HG03342 (cell line): ENCODE measurements at regions not wholly inside any gene's neighbourhood (a gene's known extent, or its start where the extent isn't known, plus 50 kb on each side); places are given as distances from the start of the nearest gene placed in this dataset.

Experiments used
- ATAC-seq: cut with Tn5 transposase; IDR thresholded peaks from one replicate; pipeline ENCODE4 v1.9.1; 2021; ENCODE audit warnings: mild to moderate bottlenecking, moderate library complexity; ENCODE audit not compliant: unreplicated experiment

DNA sequence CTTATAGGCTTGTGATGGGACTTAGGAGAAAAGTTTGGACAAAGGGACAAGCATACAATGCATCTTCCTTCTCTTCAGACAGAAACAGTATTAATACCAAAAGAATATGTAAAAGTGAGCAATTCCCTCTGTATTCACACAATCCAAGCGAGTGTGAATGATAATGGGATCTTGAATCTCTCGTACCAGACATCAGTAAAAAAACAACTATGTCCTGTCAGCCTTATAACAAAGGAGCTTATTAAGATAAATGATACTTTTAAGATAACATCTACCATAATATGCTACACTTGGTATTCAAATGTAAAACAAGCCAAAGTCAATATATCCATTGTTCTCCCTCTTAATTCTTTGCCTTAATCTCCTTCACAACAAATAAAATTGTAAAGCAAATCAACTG is 288.6 kb upstream of the CNTN6 start:
- ATAC-seq = no peak

DNA sequence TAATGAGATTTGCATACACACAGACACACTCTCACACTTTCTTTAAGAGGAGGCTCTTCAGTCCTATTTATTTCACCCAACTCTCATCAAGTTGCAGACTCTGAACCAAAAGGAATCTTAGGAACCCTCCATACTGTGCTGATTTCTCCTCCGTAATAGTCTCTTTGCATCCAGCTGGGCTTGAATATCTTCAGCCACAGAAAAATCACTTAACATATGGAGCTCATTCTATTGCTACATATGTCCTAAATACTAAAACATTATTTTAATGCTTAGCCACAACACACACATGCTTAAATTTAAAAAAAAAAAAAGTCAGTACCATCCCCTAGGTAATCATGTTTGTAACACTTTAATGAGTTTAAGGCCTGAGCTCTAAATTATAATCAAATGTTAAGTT is 287.5 kb upstream of the CNTN6 start:
- no peak for ATAC-seq

DNA sequence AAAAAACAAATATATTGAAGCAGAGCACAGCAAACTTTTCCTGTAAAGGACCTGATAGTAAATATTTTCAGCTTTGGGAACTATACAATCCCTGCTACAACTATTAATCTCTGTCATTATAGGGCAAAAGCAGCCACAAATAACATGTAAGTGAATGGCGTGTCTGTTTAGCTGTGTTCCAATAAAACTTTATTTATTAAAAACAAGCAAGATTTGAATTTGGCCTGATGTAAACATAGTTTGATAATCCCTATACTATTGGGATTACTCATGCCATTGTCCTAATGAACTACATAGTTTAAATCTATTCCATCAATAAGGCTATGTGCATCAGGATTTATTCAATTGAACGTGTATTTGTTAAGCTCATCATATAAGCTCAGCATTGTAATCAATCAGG is 286.8 kb upstream of the CNTN6 start:
- no peak for ATAC-seq

DNA sequence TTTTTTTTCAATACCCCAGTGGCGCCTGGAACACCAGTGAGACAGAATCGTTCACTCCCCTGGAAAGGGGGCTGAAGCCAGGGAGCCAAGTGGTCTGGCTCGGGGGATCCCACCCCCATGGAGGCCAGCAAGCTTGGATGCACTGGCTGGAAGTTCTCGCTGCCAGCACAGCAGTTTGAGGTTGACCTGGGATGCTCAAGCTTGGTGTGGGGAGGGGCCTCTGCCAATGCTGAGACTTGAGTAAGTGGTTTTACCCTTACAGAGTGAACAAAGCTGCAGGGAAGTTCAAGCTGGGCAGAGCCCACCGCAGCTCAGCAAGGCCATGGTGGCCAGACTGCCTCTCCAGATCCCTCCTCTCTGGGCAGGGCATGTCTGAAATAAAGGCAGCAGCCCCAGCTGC is 276.2 kb upstream of the CNTN6 start:
- no peak for ATAC-seq

DNA sequence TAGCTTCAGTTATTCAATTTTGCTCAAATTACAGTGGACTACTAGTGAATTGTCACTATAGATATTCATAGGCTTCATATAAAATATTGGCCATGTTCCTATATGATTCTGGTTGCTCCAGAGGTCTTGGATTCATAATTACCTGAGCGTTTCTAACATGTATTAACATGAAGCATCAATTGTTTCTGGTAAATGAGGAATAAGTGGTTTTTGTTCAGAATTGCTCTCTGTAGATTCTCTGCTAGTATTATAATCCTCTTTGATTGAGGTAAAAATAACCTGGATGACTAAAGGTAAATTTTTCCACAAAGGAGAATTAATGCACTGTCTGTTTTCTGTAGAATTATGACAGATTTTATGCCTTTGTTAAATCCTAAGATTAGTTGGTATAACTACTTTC is 258.1 kb upstream of the CNTN6 start:
- ATAC-seq = no peak

DNA sequence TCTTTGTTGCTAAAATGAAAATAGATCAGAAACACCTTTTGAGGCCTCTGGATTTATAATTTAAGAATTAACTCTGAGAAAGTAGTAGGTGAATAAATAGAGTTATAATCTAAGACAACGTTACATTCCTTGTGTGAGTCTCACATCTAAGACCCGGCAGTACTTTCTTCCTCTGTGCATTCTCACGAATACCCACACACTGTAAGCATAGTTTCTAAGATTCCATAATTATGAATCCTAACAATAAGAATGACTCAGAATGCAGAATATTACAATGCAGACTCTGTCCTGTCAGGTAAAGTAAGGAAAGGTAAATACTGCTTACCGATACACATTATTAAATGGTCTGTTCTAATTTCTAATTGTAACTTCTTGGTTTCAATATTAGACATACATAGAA is 257.7 kb upstream of the CNTN6 start:
- no peak for ATAC-seq

DNA sequence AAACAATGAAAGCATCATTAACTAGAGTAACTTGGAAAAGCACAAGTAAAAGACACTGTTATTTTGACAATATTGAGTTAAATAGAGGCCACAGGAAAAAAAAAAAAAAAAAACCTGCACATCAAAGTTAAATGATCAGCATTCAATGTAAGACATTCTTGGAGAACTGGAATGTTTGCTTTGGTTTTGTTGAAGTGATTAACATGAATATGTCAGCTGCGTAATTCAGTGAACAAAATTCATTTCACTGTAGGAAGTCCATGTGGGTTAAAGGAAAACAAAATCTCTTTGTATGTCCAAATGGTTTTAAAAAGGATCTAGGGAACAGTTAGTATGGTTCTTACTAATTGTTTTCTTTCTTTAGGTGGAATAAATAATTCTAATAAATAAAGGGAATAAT is 252.8 kb upstream of the CNTN6 start:
- ATAC-seq = no peak

DNA sequence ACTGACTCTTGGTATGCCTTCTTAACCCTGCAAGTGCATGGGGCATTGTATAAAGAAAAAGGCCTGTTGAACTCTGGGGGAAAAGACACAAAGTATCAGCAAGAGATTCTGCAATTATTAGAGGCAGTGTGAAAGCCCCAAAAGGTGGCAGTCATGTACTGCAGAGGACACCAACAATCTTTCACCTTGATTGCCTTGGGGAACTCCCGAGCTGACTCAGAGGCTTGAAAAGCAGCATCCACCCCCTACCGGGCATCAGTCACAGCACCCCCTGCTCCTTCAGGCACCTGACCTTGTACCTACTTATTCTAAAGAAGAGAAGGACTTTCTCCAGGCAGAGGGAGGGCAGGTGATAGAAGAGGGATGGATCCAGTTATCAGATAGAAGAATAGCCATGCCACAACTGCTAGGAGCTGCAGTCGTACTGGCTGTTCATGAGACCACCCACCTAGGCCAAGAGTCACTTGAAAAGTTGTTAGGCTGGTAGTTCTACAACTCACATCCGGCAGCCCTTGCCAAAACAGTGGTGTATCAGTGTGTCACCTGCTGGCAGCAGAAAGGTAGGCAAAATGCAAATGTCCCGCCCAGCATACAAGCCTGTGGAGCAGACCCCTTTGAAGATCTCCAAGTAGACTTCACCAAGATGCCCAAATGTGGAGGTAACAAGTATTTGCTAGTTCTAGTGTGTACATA is 241.6 kb upstream of the CNTN6 start:
- peak; percentile 63 for ATAC-seq

DNA sequence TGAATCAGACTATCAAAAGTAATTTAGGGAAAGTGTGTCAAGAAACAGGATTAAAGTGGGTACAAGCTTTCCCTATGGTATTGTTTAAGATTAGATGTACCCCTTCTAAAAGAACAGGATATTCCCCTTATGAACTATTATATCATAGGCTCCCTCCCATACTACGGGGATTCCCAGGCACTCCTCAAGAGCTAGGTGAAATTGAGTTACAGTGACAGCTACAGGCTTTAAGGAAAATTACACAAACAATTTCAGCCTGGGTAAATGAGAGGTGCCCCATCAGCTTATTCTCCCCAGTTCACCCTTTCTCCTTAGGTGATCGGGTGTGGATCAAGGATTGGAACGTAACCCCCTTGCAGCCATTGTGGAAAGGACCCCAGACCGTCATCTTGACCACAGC is 240.8 kb upstream of the CNTN6 start:
- no peak for ATAC-seq

DNA sequence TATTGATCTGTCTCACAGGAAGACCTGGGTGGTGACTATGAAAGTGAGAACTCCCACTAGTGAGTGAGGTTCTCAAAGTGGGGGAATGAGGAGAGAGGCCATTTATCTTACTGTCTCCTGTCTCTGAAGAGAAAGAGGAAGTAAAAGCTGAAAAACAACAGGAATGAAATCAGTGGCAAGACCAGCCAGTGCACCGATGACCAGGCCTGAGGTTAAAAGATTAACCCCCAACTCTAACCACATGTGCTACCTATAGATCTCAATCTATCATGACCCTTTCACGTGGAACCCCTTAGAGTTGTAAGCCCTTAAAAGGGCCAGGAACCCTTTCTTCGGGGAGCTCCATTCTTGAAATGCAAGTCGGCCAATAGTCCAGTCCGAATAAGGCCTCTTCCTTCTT is 239.3 kb upstream of the CNTN6 start:
- ATAC-seq = no peak

DNA sequence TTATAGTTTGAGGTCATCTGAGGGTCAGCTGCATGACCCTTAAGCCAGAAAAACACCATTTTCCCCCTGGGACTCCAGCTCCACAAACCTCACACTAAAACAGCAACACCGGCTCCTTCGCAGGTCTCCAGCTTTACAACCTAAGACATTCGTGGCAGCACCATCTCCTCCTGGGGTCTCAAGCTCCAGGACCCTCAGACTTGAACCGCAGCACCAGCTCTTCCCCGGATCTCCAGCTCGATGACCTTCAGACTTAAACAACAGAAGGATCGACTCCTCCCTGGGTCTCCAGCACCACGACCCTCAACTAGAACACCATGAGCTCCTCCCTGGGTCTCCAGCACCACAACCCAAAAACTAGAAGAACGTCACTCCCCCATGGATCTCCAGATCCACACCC is 233.7 kb upstream of the CNTN6 start:
- no peak for ATAC-seq

DNA sequence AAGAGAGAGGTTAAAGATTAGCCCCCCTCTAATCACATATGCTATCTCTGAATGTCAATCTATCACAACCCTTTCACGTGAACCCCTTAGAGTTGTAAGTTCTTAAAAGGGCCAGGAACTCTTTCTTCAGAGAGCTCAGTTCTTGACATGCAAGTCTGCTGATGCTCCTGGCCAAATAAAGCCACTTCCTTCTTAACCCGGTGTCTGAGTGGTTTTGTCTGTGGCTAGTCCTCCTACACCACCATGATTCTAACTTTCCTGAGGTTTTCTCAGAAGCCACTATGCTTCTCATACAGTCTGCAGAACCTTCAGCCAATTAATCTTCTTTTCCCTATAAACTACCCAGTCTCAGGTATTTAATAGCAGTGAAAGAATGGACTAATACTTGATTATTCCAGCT is 231.1 kb upstream of the CNTN6 start:
- no peak for ATAC-seq

DNA sequence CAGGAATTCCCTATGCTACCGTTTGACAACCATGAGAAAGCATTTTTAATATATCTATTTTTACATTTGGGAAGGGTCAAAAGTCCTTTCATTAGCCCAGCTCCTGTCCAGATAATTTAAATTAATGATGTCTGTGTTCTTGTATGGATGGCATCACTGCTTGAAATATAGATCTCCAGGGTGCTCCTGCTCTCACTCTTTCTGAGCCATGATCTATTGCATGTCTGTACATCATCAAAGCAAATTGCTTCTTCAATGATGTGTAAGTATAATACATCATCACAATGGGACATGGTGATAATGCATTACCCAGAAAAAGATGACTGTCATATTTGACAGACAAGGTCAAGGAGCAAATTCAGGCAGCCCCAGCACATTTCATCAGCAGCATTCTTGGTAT is 223.6 kb upstream of the CNTN6 start:
- no peak for ATAC-seq

DNA sequence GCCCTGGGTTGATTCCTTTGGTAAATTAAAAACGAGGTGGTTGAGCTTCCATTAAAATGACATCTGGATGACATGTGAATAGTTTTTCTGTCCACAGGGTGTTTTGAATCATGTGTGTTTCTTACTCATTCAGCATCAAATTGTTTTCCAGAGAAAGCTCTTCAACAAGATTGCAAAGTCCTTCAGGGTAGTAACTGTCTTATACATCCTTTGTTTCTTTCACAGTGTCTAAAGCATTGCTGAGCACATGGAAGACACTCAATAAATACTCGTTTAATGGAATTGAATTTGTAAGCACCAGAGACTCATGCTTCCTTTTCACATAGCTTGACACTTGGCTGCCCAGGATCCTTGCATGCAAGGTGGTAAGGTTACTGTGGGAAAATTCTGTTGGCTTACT is 223.1 kb upstream of the CNTN6 start:
- no peak for ATAC-seq

DNA sequence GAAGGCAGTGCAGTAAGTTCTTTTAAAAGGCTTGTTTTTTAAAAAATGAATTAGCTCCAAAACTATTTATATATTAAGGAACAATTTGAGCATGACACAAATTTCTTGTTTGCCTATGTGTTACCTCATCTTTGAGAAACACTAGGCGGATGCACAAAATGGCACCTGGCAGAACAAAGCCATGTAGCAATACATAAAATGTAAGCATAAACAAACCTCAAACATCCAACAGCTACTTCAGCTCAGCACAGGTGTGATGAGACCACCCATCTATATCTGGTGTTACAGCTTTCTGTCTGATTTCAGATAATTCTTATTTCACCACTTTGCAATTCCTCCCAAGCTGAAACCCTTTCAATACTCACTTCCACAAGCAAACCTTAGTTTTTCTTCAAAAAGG is 221.2 kb upstream of the CNTN6 start:
- no peak for ATAC-seq

DNA sequence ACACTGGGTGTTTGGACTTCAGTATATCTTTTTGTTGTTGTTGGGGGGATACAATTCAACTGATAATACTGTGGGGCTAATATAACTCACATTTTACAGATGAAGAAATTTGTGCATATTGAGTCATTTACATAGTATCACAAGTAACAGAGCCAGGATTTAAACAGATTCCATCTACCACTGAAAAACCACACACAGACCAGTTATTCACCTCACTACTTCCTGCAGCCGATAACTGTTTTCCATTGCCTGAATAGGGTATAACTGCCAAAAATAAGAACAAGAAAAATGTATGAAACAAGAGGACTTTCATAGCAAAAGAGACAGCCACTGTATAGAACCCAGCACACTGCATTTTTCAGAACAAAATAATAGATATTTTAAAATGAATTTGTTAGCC is 215.8 kb upstream of the CNTN6 start:
- no peak for ATAC-seq

DNA sequence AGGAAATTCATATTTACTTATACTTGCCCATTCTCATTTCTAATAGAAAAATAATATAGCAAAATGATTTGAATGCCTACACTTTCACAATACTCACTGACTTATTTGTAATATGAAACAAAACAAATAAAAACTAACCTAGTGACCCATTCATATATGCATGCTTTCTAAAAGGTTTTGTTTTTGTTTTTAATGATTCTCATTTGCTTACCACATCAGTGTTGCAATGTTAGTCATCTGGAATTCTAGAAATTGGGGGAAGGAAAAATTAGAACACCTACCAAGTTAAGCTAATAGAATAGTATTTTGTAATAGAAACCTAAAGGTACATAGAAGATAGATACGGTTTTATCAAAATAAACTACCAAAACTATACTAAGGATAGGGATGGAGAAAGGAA is 214.1 kb upstream of the CNTN6 start:
- ATAC-seq = no peak

DNA sequence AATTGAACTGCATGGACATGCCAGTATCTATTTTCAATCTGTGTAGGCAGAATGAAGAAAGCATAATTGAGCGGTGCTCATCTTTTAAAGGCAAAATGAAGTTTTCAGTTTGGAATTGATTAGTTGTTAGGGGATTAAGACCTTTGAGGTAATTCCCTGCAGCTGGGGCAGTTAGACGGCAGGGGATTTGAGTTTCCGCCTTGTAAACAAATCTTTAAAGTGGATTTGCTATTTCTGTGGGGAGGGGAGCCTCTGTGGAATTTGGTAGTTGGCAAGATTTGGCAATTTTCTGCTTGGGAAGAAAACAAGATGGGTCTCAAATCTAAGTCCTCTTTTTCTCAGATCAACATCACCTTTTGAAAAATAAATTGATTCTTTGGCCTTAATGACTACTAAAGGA is 212.5 kb upstream of the CNTN6 start:
- no peak for ATAC-seq

DNA sequence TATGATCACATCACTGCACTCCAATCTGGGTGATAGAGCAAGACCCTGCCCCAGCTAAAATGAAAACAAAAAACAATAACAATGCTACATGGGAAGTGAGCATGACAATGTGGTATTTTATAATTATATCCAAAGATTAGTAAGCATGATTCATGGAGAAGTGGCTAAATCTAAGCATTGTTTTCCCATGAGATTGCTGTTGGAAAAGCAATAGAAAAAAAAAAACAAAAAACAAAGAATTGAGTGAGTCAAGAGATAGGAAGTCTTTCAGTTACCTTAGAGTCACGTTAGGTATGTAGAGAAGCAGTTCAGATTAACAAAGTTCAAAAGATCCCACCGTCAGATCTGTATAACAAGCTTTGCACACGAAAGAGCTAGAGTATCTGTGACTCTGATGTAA is 210.3 kb upstream of the CNTN6 start:
- ATAC-seq = no peak

DNA sequence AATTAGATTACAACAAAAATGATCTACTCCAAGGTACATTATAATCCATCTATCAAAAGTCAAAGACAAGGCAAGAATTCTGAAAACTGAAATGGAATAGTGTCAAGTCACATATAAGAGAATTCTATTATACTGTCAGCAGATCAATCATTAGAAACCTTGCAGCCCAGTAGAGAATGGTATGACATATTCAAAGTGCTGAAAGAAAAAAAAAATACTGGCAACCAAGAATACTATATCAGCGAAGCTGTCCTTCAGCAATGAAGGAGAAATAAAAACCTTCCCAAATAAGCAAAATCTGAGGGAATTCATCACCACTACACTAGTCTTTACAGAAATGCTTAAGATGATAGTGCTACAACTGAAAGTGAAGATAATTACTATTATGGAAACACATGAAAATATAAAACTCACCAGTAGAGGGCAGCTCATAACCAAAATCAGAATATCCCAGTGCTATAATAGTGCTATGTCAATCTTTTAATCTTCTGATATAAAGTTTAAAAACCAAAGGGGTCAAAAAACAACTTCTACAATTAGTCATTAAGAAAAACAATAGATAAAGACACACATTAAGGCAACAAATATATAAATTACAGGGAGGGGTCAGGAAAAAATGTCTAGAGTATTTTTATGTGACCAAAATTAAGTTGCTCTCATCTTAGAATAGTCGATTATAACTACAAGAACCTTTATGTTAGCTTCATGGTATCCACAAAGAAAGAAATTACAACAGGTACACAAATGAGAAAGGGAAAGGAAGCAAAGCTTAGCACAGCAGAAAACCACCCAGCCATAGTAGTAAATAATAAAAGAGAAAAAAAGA is 190.7 kb upstream of the CNTN6 start:
- peak; percentile 87 for ATAC-seq

DNA sequence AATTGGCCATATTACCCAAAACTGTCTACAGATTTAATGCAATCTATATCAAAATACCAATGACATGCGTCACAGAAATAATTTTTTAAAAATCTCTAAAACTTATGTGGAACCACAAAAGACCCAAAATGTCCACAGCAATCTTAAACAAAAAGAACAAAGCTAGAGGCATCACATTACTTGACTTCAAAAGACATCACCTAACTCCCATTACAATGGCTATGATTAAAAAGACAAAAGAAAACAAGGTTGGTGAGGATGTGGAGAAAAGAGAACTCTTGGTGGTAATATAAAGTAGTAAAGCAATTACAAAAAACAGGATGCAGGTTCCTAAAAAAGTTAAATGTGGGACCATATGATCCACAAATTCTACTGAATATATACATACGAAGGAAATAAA is 187.6 kb upstream of the CNTN6 start:
- no peak for ATAC-seq

DNA sequence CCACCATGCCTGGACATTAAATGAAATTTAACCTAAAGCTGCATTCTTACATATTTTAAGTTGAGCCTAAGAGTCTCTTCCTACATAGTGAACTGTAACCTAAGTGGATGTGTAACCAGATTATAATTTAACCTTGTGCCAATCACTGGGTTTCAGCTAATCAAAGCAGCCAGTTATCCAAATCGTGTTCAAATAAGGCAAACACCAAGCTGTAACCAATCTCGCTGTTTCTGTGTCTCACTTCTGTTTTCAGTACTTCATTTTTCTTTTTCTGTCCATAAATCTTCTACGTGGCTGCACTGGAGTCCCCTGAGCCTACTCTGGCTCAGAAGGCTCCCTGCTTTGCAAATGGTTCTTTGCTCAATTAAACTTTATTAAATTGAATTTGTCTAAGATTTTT is 186.1 kb upstream of the CNTN6 start:
- no peak for ATAC-seq

DNA sequence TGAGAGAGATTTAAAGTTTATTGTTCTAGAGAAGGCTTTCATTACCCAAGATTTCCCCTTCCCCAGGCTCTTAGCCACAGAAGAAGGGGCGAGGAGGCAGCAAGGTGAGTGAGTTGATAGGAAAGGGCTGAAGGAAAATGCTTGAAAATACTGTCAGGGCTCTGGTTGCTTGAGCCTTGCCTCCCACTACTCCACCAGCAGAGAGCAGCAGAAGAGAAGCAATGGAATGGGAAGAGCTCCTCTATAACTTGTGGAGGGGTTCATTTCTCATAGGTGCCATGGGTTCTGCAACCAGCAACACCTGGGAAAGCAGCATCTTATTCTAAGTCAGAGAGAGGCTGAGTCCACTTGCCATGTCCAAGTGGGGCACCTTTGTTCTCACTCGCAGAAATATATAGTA is 184.0 kb upstream of the CNTN6 start:
- ATAC-seq = no peak
